GM23338 (cell line): ENCODE measurements at regions not wholly inside any gene's neighbourhood (a gene's known extent, or its start where the extent isn't known, plus 50 kb on each side); places are given as distances from the start of the nearest gene placed in this dataset.

Experiments used
- EZH2phosphoT487 ChIP-seq: fragments of 200-600 bp; sonication (generic); IDR thresholded peaks from one replicate; pipeline ENCODE4 v1.8.1; 2018; ENCODE audit warnings: antibody characterized with exemption; ENCODE audit not compliant: unreplicated experiment
- POLR2AphosphoS5 ChIP-seq: IDR thresholded peaks from 2 replicates; pipeline ENCODE4 v1.6.1; 2016; ENCODE audit warnings: antibody characterized with exemption, low read depth
- TF ChIP-seq, protein P1 (sequence below), 2 experiments: fragments of 200-600 bp in 1 of 2; sonication (generic) in 1 of 2; conservative IDR thresholded peaks; 2 replicates each; pipeline versions ENCODE4 v1.5.1 to v1.6.1; 2016 to 2017; ENCODE audit warnings: antibody characterized with exemption in 2 of 2, low read depth in 2 of 2, mild to moderate bottlenecking in 2 of 2, moderate library complexity in 1 of 2

DNA sequence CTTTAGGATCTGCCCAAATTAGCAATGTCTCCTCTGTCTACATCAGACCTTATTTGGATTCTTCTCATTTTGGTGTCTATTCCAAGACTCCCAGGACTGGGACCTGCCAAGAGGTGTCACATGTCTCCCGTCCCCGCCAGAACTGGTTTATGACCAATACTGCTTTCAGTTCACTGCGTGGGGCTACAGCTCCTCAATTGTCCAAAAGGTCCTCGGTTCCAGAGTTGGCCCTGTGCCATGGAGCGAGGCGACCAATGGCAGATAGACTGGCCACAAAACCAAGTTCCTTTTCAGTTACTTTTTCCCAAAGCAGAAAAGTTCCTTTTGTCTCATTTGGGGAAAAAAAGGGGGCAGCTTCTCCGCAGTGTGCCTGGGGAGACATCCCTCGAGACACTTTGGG, 144.1 kb upstream of the ZNF236 start:
- TF ChIP-seq EZH2phosphoT487 (no peak), POLR2AphosphoS5 (no peak)
- TF ChIP-seq, protein P1, sequence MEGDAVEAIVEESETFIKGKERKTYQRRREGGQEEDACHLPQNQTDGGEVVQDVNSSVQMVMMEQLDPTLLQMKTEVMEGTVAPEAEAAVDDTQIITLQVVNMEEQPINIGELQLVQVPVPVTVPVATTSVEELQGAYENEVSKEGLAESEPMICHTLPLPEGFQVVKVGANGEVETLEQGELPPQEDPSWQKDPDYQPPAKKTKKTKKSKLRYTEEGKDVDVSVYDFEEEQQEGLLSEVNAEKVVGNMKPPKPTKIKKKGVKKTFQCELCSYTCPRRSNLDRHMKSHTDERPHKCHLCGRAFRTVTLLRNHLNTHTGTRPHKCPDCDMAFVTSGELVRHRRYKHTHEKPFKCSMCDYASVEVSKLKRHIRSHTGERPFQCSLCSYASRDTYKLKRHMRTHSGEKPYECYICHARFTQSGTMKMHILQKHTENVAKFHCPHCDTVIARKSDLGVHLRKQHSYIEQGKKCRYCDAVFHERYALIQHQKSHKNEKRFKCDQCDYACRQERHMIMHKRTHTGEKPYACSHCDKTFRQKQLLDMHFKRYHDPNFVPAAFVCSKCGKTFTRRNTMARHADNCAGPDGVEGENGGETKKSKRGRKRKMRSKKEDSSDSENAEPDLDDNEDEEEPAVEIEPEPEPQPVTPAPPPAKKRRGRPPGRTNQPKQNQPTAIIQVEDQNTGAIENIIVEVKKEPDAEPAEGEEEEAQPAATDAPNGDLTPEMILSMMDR (conservative IDR thresholded peaks at IDR 0.05; ENCODE audit: low read depth in 2 of 2): no peak
